ENCODE measurements at regions not wholly inside any gene's neighbourhood (a gene's known extent, or its start where the extent isn't known, plus 50 kb on each side); places are given as distances from the start of the nearest gene placed in this dataset.

DNA sequence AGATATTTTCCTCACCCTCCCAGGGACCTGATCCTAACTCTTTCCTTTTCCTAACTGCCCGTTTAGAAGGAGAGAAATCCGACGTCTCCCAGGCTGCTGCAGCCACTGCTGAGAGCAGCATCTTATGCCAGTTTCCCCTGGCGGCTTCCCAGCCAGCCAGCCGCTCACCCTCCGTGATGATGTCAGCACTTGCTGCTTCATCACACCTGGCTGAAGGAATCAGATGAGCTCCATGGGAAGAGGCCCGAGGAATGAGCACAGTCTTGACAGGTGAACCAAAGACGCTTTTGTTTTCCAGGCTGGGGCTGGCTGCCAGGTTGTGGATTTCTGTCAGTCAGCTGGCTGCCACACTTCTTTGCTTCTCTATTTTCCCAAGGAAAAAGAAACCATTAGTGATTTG, 445.1 kb upstream of the RBMS3 start:
- RAD21 ChIA-PET (ENCODE audit: low non-redundant PET in 1 of 2, low total read pairs in 2 of 2, uncharacterized antibody in 2 of 2, unreplicated experiment in 2 of 2): no interaction called here
- Histone ChIP-seq H2AFZ (ENCODE audit: low read depth, low read length, poor library complexity, severe bottlenecking) (no peak overlapping the region), H3K9ac (ENCODE audit: low read length) (no peak overlapping the region), H3K36me3 (ENCODE audit: control insufficient read depth in 1 of 2, insufficient read depth in 2 of 2, low read length in 2 of 2) (no peaks in the 10 kb centered on the region), H3K9me2 (ENCODE audit: insufficient read depth) (no peaks in the 10 kb centered on the region), H3K27me3 (ENCODE audit: insufficient read depth, low read length) (peaks cover 3% of the 10 kb centered on the region; the same call in 1 of the 2 replicates), H3K9me3 (ENCODE audit: control insufficient read depth in 1 of 2, insufficient read depth in 1 of 2, low read depth in 1 of 2, low read length in 2 of 2) (no peaks in the 10 kb centered on the region), H3K4me2 (ENCODE audit: low read length) (no peak overlapping the region), H4K20me1 (ENCODE audit: insufficient read depth) (no peaks in the 10 kb centered on the region), H3K79me2 (ENCODE audit: insufficient read depth, low read length) (no peaks in the 10 kb centered on the region), H3K4me1 (ENCODE audit: control insufficient read depth in 1 of 2, insufficient read depth in 2 of 2, low read length in 2 of 2) (no peaks in the 10 kb centered on the region), H3K27ac (ENCODE audit: low read depth, low read length) (no peak overlapping the region), H3K4me3 (replicated peaks in 1 of 2; ENCODE audit: low read depth in 1 of 2, low read length in 2 of 2) (no peak overlapping the region)
- no peak for ATAC-seq
- no peak for DNase-seq (ENCODE audit: low read depth, low spot score)
- POLR2A ChIA-PET: no interaction called here
- TF ChIP-seq, protein P1, sequence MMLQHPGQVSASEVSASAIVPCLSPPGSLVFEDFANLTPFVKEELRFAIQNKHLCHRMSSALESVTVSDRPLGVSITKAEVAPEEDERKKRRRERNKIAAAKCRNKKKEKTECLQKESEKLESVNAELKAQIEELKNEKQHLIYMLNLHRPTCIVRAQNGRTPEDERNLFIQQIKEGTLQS (IDR thresholded peaks at IDR 0.05): no peak
- TF ChIP-seq SIN3A (IDR thresholded peaks at IDR 0.05; ENCODE audit: low read depth) (no peak), SP1 (IDR thresholded peaks at IDR 0.05; ENCODE audit: low read depth) (no peak), CEBPB (IDR thresholded peaks at IDR 0.05; ENCODE audit: low read depth) (no peak), RAD21 (IDR thresholded peaks at IDR 0.05; ENCODE audit: low read depth) (no peak)
- CTCF ChIA-PET: no interaction called here
- no TSS peak for BruUV-seq (replicated peaks)
- intact Hi-C loops (cut with micrococcal nuclease): no loop called here

DNA sequence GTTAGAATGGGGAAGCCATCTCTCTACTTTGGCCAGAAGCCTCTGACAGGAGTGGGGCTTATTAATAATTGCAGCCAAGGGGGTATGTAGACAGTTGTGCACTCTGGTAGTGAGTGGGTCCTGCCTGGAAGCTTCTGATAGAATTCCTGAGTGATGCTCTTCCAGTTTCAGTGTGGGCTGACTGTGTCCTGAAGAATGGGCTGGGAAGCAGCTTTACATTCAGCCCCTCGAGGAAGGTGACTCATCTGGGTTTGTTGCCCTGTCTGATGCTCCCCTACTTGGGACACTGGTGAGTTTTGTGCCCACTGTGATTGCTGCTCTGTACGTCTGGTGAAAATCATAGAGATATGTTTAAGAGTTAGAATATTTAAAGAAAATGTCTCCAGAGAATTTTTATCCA, 444.7 kb upstream of the RBMS3 start:
- CTCF ChIA-PET: no interaction called here
- TF ChIP-seq JUND (IDR thresholded peaks at IDR 0.05): no peak
- no peak for TF ChIP-seq FOSL1 (IDR thresholded peaks at IDR 0.05; ENCODE audit: low read depth)
- TF ChIP-seq, protein P1 (IDR thresholded peaks at IDR 0.05): no peak
- TF ChIP-seq EGR1 (IDR thresholded peaks at IDR 0.05; ENCODE audit: low read depth): no peak
- TF ChIP-seq EZH2phosphoT487 (IDR thresholded peaks at IDR 0.05; ENCODE audit: borderline replicate concordance): no peak
- TF ChIP-seq SRF (IDR thresholded peaks at IDR 0.05; ENCODE audit: low read depth): no peak
- TF ChIP-seq, protein P2, sequence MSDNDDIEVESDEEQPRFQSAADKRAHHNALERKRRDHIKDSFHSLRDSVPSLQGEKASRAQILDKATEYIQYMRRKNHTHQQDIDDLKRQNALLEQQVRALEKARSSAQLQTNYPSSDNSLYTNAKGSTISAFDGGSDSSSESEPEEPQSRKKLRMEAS (IDR thresholded peaks at IDR 0.05): no peak
- no peak for TF ChIP-seq RAD21 (IDR thresholded peaks at IDR 0.05; ENCODE audit: low read depth)
- TF ChIP-seq, protein P3, sequence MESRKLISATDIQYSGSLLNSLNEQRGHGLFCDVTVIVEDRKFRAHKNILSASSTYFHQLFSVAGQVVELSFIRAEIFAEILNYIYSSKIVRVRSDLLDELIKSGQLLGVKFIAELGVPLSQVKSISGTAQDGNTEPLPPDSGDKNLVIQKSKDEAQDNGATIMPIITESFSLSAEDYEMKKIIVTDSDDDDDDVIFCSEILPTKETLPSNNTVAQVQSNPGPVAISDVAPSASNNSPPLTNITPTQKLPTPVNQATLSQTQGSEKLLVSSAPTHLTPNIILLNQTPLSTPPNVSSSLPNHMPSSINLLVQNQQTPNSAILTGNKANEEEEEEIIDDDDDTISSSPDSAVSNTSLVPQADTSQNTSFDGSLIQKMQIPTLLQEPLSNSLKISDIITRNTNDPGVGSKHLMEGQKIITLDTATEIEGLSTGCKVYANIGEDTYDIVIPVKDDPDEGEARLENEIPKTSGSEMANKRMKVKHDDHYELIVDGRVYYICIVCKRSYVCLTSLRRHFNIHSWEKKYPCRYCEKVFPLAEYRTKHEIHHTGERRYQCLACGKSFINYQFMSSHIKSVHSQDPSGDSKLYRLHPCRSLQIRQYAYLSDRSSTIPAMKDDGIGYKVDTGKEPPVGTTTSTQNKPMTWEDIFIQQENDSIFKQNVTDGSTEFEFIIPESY (IDR thresholded peaks at IDR 0.05; ENCODE audit: extremely low read depth, insufficient replicate concordance, low read length): no peak
- TF ChIP-seq, protein P4, sequence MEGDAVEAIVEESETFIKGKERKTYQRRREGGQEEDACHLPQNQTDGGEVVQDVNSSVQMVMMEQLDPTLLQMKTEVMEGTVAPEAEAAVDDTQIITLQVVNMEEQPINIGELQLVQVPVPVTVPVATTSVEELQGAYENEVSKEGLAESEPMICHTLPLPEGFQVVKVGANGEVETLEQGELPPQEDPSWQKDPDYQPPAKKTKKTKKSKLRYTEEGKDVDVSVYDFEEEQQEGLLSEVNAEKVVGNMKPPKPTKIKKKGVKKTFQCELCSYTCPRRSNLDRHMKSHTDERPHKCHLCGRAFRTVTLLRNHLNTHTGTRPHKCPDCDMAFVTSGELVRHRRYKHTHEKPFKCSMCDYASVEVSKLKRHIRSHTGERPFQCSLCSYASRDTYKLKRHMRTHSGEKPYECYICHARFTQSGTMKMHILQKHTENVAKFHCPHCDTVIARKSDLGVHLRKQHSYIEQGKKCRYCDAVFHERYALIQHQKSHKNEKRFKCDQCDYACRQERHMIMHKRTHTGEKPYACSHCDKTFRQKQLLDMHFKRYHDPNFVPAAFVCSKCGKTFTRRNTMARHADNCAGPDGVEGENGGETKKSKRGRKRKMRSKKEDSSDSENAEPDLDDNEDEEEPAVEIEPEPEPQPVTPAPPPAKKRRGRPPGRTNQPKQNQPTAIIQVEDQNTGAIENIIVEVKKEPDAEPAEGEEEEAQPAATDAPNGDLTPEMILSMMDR (IDR thresholded peaks at IDR 0.05 in 2 of 3, conservative IDR thresholded peaks at IDR 0.05 in 1 of 3; ENCODE audit: borderline replicate concordance in 1 of 3, insufficient read depth in 1 of 3, low read depth in 2 of 3, low read length in 2 of 3): no peak
- TF ChIP-seq CEBPB (IDR thresholded peaks at IDR 0.05; ENCODE audit: low read depth): no peak
- TF ChIP-seq CBX3 (IDR thresholded peaks at IDR 0.05; ENCODE audit: low read depth): no peak
- no peak for TF ChIP-seq ZFX (IDR thresholded peaks at IDR 0.05)
- no peak for TF ChIP-seq ZNF274 (IDR thresholded peaks at IDR 0.05; ENCODE audit: low read depth, low read length)
- no peak for TF ChIP-seq YY1 (IDR thresholded peaks at IDR 0.05; ENCODE audit: extremely low read depth, insufficient replicate concordance, low read depth, low read length)
- no peak for TF ChIP-seq POLR2AphosphoS5 (IDR thresholded peaks at IDR 0.05; ENCODE audit: low read depth, low read length)
- no peaks in the 10 kb centered on the region for H3K4me1 ChIP-seq (ENCODE audit: control insufficient read depth in 1 of 2, insufficient read depth in 2 of 2, low read length in 2 of 2)
- ATAC-seq (no peak), DNase-seq (ENCODE audit: low read depth, low spot score) (no peak)
- no peaks in the 10 kb centered on the region for H3K79me2 ChIP-seq (ENCODE audit: insufficient read depth, low read length)
- H3K4me3 ChIP-seq (replicated peaks in 1 of 2; ENCODE audit: low read depth in 1 of 2, low read length in 2 of 2): no peak overlapping the region
- POLR2A ChIA-PET: no interaction called here
- peaks cover 3% of the 10 kb centered on the region; the same call in 1 of the 2 replicates for H3K27me3 ChIP-seq (ENCODE audit: insufficient read depth, low read length)
- H4K20me1 ChIP-seq (ENCODE audit: insufficient read depth): no peaks in the 10 kb centered on the region
- intact Hi-C loops (cut with micrococcal nuclease): no loop called here
- RAD21 ChIA-PET (ENCODE audit: low non-redundant PET in 1 of 2, low total read pairs in 2 of 2, uncharacterized antibody in 2 of 2, unreplicated experiment in 2 of 2): no interaction called here
- H3K36me3 ChIP-seq (ENCODE audit: control insufficient read depth in 1 of 2, insufficient read depth in 2 of 2, low read length in 2 of 2): no peaks in the 10 kb centered on the region
- no peak overlapping the region for H3K27ac ChIP-seq (ENCODE audit: low read depth, low read length)
- no peak overlapping the region for H3K9ac ChIP-seq (ENCODE audit: low read length)
- H3K9me2 ChIP-seq (ENCODE audit: insufficient read depth): no peaks in the 10 kb centered on the region
- BruUV-seq (replicated peaks): no TSS peak
- no peak overlapping the region for H2AFZ ChIP-seq (ENCODE audit: low read depth, low read length, poor library complexity, severe bottlenecking)
- H3K9me3 ChIP-seq (ENCODE audit: control insufficient read depth in 1 of 2, insufficient read depth in 1 of 2, low read depth in 1 of 2, low read length in 2 of 2): no peaks in the 10 kb centered on the region
- H3K4me2 ChIP-seq (ENCODE audit: low read length): no peak overlapping the region

Data from HCT116 (cell line).